ENCODE measurements at regions not wholly inside any gene's neighbourhood (a gene's known extent, or its start where the extent isn't known, plus 50 kb on each side); places are given as distances from the start of the nearest gene placed in this dataset.

- H3K9me3 ChIP-seq: no peaks in the 10 kb centered on the region
- WGBS, 2 donors: 72 to 76% methylated on average over 6 of the region's 6 CpGs
- no peaks in the 10 kb centered on the region for H3K36me3 ChIP-seq (ENCODE audit: low read depth, missing control alignments)
- no peaks in the 10 kb centered on the region for H3K4me1 ChIP-seq
- H3K27me3 ChIP-seq: no peaks in the 10 kb centered on the region
- intact Hi-C loops (cut with DNase I; ENCODE audit: low total_unique reads): no loop called here
- no peak overlapping the region for H3K4me3 ChIP-seq
- H3K27ac ChIP-seq: no peak overlapping the region
- TF ChIP-seq POLR2A (IDR thresholded peaks at IDR 0.05): no peak
- TF ChIP-seq CTCF (IDR thresholded peaks at IDR 0.05): no peak
- DNase-seq: no peak
Measured at GRCh38 chr1:81327103-81327710, 473.5 kb upstream of the ADGRL2 start.

- H3K27me3 ChIP-seq: no peaks in the 10 kb centered on the region
- WGBS, 2 donors: 85 to 90% methylated on average over 3 of the region's 3 CpGs
- H3K4me3 ChIP-seq: no peak overlapping the region
- no peaks in the 10 kb centered on the region for H3K36me3 ChIP-seq (ENCODE audit: low read depth, missing control alignments)
- intact Hi-C loops (cut with DNase I; ENCODE audit: low total_unique reads): no loop called here
- no peak for DNase-seq
- H3K9me3 ChIP-seq: no peaks in the 10 kb centered on the region
- no peak for TF ChIP-seq POLR2A (IDR thresholded peaks at IDR 0.05)
- no peaks in the 10 kb centered on the region for H3K4me1 ChIP-seq
- no peak overlapping the region for H3K27ac ChIP-seq
Measured at GRCh38 chr1:81326212-81326611, 474.5 kb upstream of the ADGRL2 start.

GRCh38 chr1:81325397-81325796 is 475.3 kb upstream of the ADGRL2 start:
- Histone ChIP-seq H3K27ac (no peak overlapping the region), H3K36me3 (ENCODE audit: low read depth, missing control alignments) (no peaks in the 10 kb centered on the region), H3K4me3 (no peak overlapping the region), H3K9me3 (no peaks in the 10 kb centered on the region), H3K27me3 (no peaks in the 10 kb centered on the region), H3K4me1 (no peaks in the 10 kb centered on the region)
- WGBS, 2 donors: 72 to 87% methylated on average over 3 of the region's 3 CpGs
- intact Hi-C loops (cut with DNase I; ENCODE audit: low total_unique reads): no loop called here
- TF ChIP-seq POLR2A (IDR thresholded peaks at IDR 0.05): no peak
- no peak for TF ChIP-seq CTCF (IDR thresholded peaks at IDR 0.05)
- no peak for DNase-seq

GRCh38 chr1:81323862-81324261 is 476.9 kb upstream of the ADGRL2 start:
- Histone ChIP-seq H3K4me3 (no peak overlapping the region), H3K4me1 (no peaks in the 10 kb centered on the region), H3K27ac (no peak overlapping the region), H3K36me3 (ENCODE audit: low read depth, missing control alignments) (no peaks in the 10 kb centered on the region), H3K9me3 (no peaks in the 10 kb centered on the region), H3K27me3 (no peaks in the 10 kb centered on the region)
- no peak for TF ChIP-seq CTCF (IDR thresholded peaks at IDR 0.05)
- no peak for TF ChIP-seq POLR2A (IDR thresholded peaks at IDR 0.05)
- whole genome bisulfite sequencing, 2 donors: 89 to 90% methylated on average over 5 of the region's 5 CpGs
- intact Hi-C loops (cut with DNase I; ENCODE audit: low total_unique reads): no loop called here
- DNase-seq: no peak

GRCh38 chr1:81317191-81317590 is 483.5 kb upstream of the ADGRL2 start:
- Histone ChIP-seq H3K4me1 (peaks cover 3% of the 10 kb centered on the region), H3K4me3 (no peak overlapping the region), H3K36me3 (ENCODE audit: low read depth, missing control alignments) (no peaks in the 10 kb centered on the region), H3K27me3 (no peaks in the 10 kb centered on the region), H3K9me3 (no peaks in the 10 kb centered on the region), H3K27ac (no peak overlapping the region)
- intact Hi-C loops (cut with DNase I; ENCODE audit: low total_unique reads): no loop called here
- 96 to 97% methylated on average over 1 of the region's 1 CpG for WGBS, 2 donors
- no peak for TF ChIP-seq POLR2A (IDR thresholded peaks at IDR 0.05)
- no peak for TF ChIP-seq CTCF (IDR thresholded peaks at IDR 0.05)
- no peak for DNase-seq
